ENCODE measurements at regions not wholly inside any gene's neighbourhood (a gene's known extent, or its start where the extent isn't known, plus 50 kb on each side); places are given as distances from the start of the nearest gene placed in this dataset.

GRCh38 chr1:14451217-14451616 is 147.3 kb upstream of the KAZN start:
- FAIRE-seq (no peak), DNase-seq (ENCODE audit: low read depth) (no peak)
- TF ChIP-seq CTCF (IDR thresholded peaks at IDR 0.05; ENCODE audit: insufficient read depth, low read length, severe bottlenecking), result no peak
- H3K4me3 ChIP-seq (ENCODE audit: low read depth, low read length), result no peak overlapping the region
- H3K27me3 ChIP-seq (ENCODE audit: control insufficient read depth, insufficient read depth, low read length), result no peaks in the 10 kb centered on the region
- H3K36me3 ChIP-seq (ENCODE audit: control insufficient read depth, insufficient read depth, low read length), result no peaks in the 10 kb centered on the region

GRCh38 chr1:14452551-14452950 is 145.9 kb upstream of the KAZN start:
- no peaks in the 10 kb centered on the region for H3K27me3 ChIP-seq (ENCODE audit: control insufficient read depth, insufficient read depth, low read length)
- no peaks in the 10 kb centered on the region for H3K36me3 ChIP-seq (ENCODE audit: control insufficient read depth, insufficient read depth, low read length)
- no peak overlapping the region for H3K4me3 ChIP-seq (ENCODE audit: low read depth, low read length)
- TF ChIP-seq CTCF (IDR thresholded peaks at IDR 0.05; ENCODE audit: insufficient read depth, low read length, severe bottlenecking), result no peak
- DNase-seq (ENCODE audit: low read depth) (no peak), FAIRE-seq (no peak)

GRCh38 chr1:14460173-14460572 is 138.3 kb upstream of the KAZN start:
- Histone ChIP-seq H3K4me3 (ENCODE audit: low read depth, low read length) (no peak overlapping the region), H3K27me3 (ENCODE audit: control insufficient read depth, insufficient read depth, low read length) (no peaks in the 10 kb centered on the region), H3K36me3 (ENCODE audit: control insufficient read depth, insufficient read depth, low read length) (no peaks in the 10 kb centered on the region)
- peak; percentile 36 for FAIRE-seq
- TF ChIP-seq CTCF (IDR thresholded peaks at IDR 0.05; ENCODE audit: insufficient read depth, low read length, severe bottlenecking), result no peak
- no peak for DNase-seq (ENCODE audit: low read depth)

GRCh38 chr1:14462851-14463250 is 135.6 kb upstream of the KAZN start:
- no peak for FAIRE-seq
- TF ChIP-seq CTCF (IDR thresholded peaks at IDR 0.05; ENCODE audit: insufficient read depth, low read length, severe bottlenecking), result no peak
- H3K27me3 ChIP-seq (ENCODE audit: control insufficient read depth, insufficient read depth, low read length), result no peaks in the 10 kb centered on the region
- no peak overlapping the region for H3K4me3 ChIP-seq (ENCODE audit: low read depth, low read length)
- H3K36me3 ChIP-seq (ENCODE audit: control insufficient read depth, insufficient read depth, low read length), result no peaks in the 10 kb centered on the region
- no peak for DNase-seq (ENCODE audit: low read depth)

- TF ChIP-seq CTCF (IDR thresholded peaks at IDR 0.05; ENCODE audit: insufficient read depth, low read length, severe bottlenecking), result no peak
- FAIRE-seq, result no peak
These were observed 132.5 kb upstream of the KAZN start for GRCh38 chr1:14466006-14466405.

GRCh38 chr1:14467112-14467511 is 131.4 kb upstream of the KAZN start:
- H3K4me3 ChIP-seq (ENCODE audit: low read depth, low read length), result no peak overlapping the region
- DNase-seq (ENCODE audit: low read depth), result no peak
- TF ChIP-seq CTCF (IDR thresholded peaks at IDR 0.05; ENCODE audit: insufficient read depth, low read length, severe bottlenecking), result no peak
- FAIRE-seq, result no peak
- no peaks in the 10 kb centered on the region for H3K36me3 ChIP-seq (ENCODE audit: control insufficient read depth, insufficient read depth, low read length)
- no peaks in the 10 kb centered on the region for H3K27me3 ChIP-seq (ENCODE audit: control insufficient read depth, insufficient read depth, low read length)

More at GRCh38 chr1:14466006-14466405, 132.5 kb upstream of the KAZN start:
- H3K4me3 ChIP-seq (ENCODE audit: low read depth, low read length), result no peak overlapping the region
- H3K27me3 ChIP-seq (ENCODE audit: control insufficient read depth, insufficient read depth, low read length), result no peaks in the 10 kb centered on the region
- H3K36me3 ChIP-seq (ENCODE audit: control insufficient read depth, insufficient read depth, low read length), result no peaks in the 10 kb centered on the region
- no peak for DNase-seq (ENCODE audit: low read depth)

Measured in bronchial epithelial cell (primary cell).